GM20000 (cell line): ENCODE measurements at regions not wholly inside any gene's neighbourhood (a gene's known extent, or its start where the extent isn't known, plus 50 kb on each side); places are given as distances from the start of the nearest gene placed in this dataset.

Experiments used
- DNase-seq: peaks from one replicate; pipeline ENCODE4 v3.0.0; 2012; ENCODE audit warnings: low spot score
- CTCF ChIP-seq: IDR thresholded peaks from 2 replicates; pipeline ENCODE4 v1.5.1; 2012; ENCODE audit warnings: mild to moderate bottlenecking, control low read depth; ENCODE audit errors: extremely low read depth, missing control alignments

GRCh38 chr5:126098330-126099017 is 324.7 kb upstream of the GRAMD2B start:
- TF ChIP-seq CTCF, result no peak
- no peak for DNase-seq

GRCh38 chr5:126099077-126099476 is 324.1 kb upstream of the GRAMD2B start:
- no peak for TF ChIP-seq CTCF
- DNase-seq, result no peak

GRCh38 chr5:126100767-126101166 is 322.4 kb upstream of the GRAMD2B start:
- TF ChIP-seq CTCF, result no peak
- DNase-seq, result no peak

- TF ChIP-seq CTCF, result no peak
- no peak for DNase-seq
Observed at GRCh38 chr5:126101901-126102300, 321.3 kb upstream of the GRAMD2B start.

GRCh38 chr5:126103050-126103449 is 320.2 kb upstream of the GRAMD2B start:
- no peak for TF ChIP-seq CTCF
- no peak for DNase-seq

- no peak for TF ChIP-seq CTCF
- DNase-seq, result no peak
Observed at GRCh38 chr5:126103868-126104267, 319.3 kb upstream of the GRAMD2B start.

- no peak for DNase-seq
- no peak for TF ChIP-seq CTCF
Observed at GRCh38 chr5:126104341-126104740, 318.9 kb upstream of the GRAMD2B start.
